Epithelial cell of esophagus (primary cell): ENCODE measurements at regions not wholly inside any gene's neighbourhood (a gene's known extent, or its start where the extent isn't known, plus 50 kb on each side); places are given as distances from the start of the nearest gene placed in this dataset.

Source experiments
- DNase-seq: peaks from one replicate; pipeline ENCODE4 v3.0.0; 2010; ENCODE audit warnings: low read depth
- H3K4me3 ChIP-seq: 2 replicates; pipeline ENCODE4 v1.5.1; 2011; ENCODE audit warnings: mild to moderate bottlenecking, low read length, control low read depth
- CTCF ChIP-seq: IDR thresholded peaks from 2 replicates; pipeline ENCODE4 v1.5.1; 2011; ENCODE audit warnings: low read depth, mild to moderate bottlenecking, low read length, control low read depth, inconsistent platforms; ENCODE audit not compliant: insufficient read depth; ENCODE audit errors: missing control alignments

- H3K4me3 ChIP-seq: no peak overlapping the region
- no peak for TF ChIP-seq CTCF
- no peak for DNase-seq
Measured at GRCh38 chr3:55170444-55170843, 242.6 kb upstream of the LRTM1 start.

GRCh38 chr3:55169608-55170072 is 241.8 kb upstream of the LRTM1 start:
- no peak for DNase-seq
- TF ChIP-seq CTCF: no peak
- H3K4me3 ChIP-seq: no peak overlapping the region

- no peak for DNase-seq
- H3K4me3 ChIP-seq: no peak overlapping the region
- TF ChIP-seq CTCF: no peak
Measured at GRCh38 chr3:55169161-55169560, 241.3 kb upstream of the LRTM1 start.

- no peak for TF ChIP-seq CTCF
- DNase-seq: no peak
- no peak overlapping the region for H3K4me3 ChIP-seq
Measured at GRCh38 chr3:55167586-55168317, 239.9 kb upstream of the LRTM1 start.

- DNase-seq: no peak
- no peak overlapping the region for H3K4me3 ChIP-seq
- no peak for TF ChIP-seq CTCF
Measured at GRCh38 chr3:55166576-55167555, 239.0 kb upstream of the LRTM1 start.

- TF ChIP-seq CTCF: no peak
- DNase-seq: no peak
- no peak overlapping the region for H3K4me3 ChIP-seq
Measured at GRCh38 chr3:55165704-55166405, 238.0 kb upstream of the LRTM1 start.
